GOT3 (cell line): ENCODE measurements at regions not wholly inside any gene's neighbourhood (a gene's known extent, or its start where the extent isn't known, plus 50 kb on each side); places are given as distances from the start of the nearest gene placed in this dataset.
A peak's percentile ranks its signal among the peaks of the same experiment; 100 is the strongest.

Source experiments
- DNase-seq: peaks from one replicate; lab custom pipeline; 2025; ENCODE audit warnings: mixed read lengths; lab: John Stamatoyannopoulos, UW

DNA sequence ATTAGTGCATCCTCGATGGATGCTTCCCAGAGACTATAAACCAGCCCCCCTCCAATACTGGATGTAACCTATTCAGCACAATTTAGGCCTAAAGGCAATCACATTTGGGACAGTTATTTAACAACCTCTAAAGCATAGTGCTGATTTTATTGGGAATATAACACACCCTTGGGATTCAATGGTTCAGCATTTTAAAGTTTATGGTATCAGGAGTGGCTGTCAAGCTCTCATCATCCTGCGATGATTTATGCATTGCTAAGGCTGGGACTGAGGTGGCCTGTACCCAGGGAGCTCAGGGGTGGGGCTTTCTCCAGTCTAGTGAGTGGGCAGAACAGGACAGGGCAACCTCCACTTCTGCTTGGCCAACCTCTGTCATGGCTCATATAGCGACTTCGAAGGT, 464.9 kb downstream of the INHBA start:
- no peak for DNase-seq

DNA sequence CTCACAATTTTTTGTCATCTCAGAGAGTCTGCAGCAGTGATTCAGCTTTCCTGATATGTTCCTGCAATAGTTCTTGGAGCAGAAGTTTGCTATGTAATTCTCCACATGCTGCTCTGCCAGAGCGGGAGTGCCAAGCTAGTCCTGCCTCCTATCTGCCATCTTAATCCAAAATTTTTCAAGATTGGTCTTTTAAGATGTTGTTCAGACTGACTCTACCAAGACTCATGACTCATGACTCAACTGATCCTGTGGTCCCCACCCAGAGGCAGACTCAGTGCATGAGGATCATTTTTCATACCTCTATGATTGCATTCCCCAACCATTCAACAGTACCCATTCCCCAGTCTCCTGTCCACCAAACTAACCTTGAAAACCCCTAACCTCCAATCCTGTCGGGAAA, 470.8 kb downstream of the INHBA start:
- no peak for DNase-seq

DNA sequence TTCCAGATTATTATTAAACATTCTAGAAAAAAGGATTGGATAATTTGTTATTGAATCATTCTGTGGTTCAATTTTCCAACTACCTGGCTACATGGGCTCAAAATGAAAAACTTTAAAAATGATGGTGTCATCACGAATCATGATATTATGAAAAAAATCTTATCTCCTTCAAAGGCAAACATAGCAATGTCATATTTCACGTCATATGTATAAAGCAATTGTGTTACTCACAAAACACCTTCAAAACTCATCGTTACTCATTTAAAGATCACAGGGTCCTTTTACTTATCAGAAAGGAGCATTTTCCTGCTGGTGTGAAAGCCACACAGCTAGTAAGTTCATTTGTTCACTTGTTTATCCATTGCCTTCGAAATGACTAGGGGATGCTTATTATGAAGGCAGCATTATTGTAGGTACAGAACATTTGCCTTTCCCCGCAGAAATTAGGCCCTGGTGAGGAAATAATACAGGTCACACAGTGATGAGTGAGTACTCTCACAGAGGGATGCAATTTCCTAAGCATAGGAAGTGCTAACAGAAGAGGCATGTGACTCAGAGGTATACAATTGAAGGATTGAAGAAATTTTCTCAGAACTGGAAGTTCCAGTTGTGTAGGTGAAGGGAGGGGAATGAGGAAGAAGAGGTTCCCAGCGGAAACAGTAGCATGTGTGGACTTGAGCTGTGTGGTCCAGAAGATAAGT, 478.7 kb downstream of the INHBA start:
- DNase-seq: no peak

DNA sequence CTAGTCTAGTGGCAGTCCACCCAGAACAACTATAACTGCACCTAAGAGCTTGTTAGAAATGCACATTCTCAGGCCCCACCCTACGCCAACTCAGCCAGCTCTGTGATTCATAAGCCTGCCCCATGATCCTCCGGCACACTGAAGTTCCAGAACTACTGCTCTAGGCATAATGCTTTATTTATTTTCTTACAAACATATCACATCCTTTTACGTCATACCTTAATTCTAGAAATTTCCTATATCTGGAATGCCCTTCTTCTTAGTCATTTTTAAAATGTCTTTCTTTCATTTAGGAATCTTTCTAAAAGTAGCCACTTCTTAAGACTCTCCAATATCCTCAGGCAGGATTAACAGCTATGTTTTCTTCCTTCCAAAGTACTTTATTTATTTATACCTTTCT, 480.1 kb downstream of the INHBA start:
- DNase-seq: no peak

DNA sequence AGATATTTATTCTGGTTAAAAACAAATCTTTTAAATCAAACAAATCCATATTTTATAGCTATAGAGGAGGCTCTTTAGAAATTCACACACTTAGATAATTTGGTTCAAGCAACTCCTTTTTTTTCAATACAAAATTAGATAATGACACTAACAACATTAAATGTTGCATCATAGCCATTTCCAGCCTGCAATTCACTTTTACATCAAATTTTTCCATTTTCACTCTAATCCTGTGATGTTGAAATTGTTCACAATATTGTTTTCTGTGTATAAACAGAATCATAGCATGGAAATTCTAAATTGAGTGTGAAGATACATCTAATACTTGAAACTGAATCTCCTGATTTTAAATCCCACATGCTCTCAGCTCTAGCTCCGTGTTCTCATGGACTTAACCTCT, 482.6 kb downstream of the INHBA start:
- no peak for DNase-seq

DNA sequence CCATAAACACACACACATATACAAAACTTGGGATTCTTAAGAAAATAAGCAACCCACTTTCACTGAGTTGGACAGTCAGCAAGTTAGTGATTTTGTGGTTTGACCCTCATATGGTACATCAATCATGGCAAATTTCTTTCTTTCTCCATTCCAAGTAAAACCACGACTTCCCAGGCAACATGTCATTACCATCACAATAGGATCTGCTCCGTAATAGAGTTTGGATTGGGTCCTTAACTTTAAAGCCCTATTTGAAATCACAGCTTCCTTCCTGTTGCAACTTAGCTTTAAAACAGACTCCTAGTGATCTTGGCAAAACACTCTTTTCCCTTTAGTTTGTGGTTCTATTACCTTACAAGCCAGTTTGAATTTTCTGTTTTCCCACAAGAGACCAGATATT, 483.6 kb downstream of the INHBA start:
- DNase-seq: no peak

DNA sequence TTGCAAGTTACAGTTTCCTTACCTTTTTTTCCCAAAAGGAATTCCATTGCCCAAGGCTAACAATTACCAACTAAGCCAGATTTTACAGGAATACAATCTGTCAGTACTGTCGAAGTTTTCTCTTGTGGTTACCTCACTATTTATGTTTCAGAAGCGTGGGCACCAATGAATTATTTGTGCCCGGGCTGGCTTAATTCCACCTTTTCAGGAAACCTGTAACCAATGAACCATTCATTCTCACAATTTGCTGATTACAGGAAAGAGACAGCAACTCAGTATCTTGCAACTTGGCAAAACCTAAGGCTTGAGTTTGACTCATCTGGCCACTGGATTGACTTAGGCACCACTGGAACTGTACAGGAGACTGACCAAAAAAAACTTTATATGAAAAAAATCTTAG, 485.6 kb downstream of the INHBA start:
- DNase-seq: no peak

DNA sequence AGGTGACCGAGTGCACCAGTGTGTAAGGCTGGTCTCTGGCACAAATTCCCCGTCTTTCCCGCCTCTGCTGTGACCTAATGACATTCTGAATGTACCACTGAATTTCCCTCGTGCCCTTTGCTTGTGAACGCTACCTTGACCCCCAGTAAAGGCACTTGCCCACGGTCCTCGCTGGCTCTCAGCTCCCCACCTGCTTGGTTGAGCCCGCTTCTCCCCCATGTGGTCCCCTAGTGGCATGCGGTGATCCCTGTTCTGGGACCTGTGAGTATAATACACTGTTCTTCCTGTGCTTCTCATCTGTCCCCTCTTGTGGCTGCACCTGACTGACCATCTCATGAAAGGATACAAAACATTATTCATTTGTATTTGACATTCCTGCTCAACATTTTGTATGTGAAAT, 495.7 kb downstream of the INHBA start:
- DNase-seq: no peak

DNA sequence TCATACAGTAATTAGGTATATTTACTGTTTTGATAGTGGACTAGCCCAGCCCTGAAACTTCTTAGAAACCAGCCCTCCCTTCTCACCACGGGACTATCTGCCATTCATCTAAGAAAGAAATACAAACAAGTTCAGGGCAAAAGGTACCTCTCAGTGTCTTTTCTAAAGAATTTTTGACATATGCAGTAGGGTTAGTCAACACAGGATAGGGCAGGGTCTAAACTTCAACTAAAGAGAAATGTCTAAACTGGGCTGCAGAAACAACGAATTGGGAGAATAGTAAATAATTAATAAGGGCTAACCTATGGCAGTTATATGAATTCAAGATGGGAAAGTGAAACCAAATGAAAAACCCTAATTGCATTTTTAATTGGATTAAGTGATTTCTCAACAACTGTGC, 496.6 kb downstream of the INHBA start:
- DNase-seq: no peak

DNA sequence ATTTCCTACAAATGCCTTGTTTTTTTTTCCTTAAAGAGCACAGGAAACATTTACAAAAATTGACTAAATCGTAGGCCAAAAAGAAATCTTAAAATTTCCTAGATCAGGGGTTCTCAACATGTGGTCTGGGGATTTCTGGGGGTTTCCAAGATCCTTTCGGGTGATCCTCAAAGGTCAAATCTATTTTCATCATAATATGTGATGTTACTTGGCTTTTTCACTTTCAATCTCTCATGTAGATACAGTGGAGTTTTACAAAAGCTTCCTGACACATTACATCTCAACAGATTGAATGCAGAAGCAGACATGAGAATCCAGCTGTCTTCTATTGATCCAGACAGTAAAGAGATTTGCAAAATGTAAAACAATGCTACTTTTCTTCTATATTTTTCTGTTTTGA, 497.3 kb downstream of the INHBA start:
- DNase-seq: no peak

DNA sequence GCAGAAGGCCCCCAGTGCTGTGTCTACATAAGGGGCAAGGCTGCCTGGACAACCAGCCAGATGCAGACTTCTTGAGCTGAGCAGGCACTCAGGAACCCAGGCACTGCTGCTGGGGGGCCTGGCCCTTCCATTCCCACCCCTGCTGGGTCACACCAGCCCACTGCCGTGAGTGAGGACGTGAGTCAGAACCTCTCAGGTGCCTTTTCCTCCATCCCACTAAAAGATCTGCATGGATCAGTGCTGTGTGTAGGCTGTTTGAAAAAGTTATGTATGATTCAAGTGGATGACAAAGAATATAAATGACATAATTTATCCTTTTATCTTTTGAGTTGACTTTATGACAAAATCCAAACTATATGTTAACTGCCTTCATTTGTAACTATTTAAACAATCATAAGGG, 499.3 kb downstream of the INHBA start:
- DNase-seq: no peak

DNA sequence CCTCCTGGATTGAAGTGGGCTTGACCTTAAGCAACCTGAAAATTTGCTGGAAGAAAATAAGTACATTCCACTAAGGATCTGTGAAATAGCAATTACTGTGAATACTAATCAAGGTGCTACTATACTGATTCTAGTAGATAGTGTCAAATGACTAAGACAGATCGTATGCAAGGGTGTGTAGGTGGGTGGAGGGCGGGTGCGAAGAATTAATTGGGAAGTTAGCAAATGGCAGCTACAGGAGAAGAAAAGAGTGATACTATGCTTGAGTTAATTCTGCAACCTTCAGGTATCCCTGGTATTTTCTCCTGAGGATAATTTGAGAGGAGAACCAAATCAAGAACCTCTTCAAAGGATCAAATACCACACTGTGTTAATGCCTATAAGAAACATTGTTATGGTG, 501.9 kb downstream of the INHBA start:
- DNase-seq: no peak

DNA sequence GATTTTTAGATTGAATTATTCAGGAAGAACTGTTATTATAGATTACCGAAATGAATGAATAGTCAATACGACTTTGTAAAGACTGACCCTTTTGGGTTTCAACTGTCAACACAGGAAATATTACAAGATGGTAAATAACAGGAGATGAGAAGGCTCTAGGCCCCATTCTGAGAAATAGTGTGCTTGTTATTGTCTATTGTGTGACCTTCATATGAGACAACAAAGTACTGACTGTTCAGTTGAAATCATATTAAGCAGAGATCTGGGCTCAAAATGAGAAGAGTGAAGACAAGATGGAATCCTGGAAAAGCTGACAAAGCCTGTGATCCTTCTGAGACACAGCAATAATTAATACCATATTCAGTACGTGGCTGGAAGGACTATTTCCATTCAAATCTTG, 503.8 kb downstream of the INHBA start:
- DNase-seq: no peak

DNA sequence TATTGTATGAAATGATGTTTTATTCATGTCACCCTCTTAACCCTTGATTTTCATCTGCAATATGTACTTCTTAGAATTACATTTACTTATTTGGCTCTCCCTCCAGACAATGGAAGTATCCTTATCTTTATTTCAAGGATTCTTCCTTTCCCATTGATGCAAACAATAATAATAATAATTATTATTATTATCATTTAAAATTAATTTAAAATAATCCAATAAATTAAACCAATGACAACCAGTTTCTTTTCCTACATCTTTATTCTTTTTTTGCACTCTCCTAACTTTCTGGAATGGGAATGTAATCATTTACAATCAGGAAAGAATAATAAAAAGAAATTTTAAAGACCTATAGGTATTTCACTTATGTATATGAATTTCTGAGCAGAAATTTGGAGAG, 504.4 kb downstream of the INHBA start:
- DNase-seq: no peak

DNA sequence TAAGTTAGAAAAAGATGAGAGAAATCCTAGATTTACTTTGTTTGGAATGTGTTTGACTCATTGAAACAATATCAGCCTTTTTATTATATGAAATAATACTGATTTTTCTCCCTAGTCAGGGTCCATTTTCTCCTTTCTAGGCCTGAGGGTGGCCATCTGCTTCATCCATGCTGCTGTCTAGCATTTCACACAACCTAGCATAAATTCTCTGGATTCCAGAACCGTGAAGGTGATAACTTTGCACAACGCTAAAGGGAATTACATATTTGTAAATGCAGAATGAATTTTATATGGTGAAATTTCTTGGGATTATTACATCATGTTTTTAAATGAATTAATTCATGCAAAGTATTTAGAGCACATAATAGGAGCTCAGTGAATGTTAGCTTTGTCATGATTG, 505.1 kb downstream of the INHBA start:
- DNase-seq: no peak

DNA sequence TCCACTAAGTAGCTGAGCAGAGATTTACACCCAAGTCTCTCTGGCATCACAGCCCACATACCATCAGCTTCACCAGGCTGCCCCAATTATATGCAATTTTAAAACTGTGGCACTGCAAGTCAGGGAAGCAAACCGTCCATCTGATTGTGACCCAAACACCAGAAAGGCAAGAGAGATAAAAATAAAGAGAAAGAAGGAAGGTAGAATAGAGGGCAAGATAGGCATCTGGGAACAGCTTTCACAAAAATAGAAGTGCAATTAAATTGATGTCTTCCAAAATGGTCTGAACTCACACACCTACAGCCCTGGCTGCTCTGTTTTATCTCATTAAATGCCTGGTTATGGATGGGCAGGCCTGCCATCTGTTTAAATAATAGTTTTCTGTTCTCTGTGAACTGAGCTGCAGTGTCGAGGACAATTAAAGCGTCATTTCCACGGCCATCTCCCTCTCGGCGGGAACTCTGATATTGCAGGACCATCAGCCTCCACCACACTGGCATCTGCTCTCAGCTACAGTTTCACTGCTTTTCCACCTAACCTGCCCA, 509.1 kb downstream of the INHBA start:
- no peak for DNase-seq

DNA sequence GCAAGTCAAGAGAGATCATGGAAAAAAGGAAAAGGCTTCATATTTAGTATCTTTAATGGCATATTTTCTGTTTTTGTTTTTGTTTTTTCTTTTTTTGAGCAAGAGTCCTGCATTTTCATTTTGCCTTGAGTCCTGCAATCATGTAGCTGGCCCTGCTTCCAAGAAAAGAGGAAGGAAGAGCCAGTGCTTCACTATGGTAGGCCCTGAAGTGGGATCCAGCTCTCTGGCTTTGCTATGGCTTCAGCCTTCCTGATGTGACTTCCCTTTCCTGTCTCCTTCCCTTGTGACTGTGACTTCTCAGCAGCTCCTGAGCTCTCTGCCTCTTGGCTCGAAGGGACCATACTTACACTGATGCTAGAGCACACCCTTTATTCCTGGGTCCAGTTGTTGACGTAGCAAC, 512.3 kb downstream of the INHBA start:
- no peak for DNase-seq

DNA sequence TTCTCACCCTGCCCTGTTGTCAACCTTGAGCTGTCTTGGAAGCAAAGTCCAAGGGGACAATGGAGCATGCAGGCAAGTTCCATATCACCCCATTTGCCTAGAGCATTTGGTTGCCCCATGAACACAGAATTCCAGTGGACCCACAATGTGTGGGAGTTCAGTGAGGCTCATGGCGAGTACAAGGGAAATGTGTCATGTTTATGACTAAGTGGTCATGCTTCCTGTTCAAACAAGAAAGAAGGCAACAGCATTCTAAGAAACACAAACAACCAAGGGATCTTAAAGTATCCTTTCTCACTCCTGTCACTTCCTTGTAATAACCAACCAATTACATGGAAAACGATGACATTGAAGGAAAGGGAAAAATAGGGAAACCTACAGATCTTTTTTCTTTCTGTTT, 513.0 kb downstream of the INHBA start:
- peak; percentile 3 for DNase-seq

DNA sequence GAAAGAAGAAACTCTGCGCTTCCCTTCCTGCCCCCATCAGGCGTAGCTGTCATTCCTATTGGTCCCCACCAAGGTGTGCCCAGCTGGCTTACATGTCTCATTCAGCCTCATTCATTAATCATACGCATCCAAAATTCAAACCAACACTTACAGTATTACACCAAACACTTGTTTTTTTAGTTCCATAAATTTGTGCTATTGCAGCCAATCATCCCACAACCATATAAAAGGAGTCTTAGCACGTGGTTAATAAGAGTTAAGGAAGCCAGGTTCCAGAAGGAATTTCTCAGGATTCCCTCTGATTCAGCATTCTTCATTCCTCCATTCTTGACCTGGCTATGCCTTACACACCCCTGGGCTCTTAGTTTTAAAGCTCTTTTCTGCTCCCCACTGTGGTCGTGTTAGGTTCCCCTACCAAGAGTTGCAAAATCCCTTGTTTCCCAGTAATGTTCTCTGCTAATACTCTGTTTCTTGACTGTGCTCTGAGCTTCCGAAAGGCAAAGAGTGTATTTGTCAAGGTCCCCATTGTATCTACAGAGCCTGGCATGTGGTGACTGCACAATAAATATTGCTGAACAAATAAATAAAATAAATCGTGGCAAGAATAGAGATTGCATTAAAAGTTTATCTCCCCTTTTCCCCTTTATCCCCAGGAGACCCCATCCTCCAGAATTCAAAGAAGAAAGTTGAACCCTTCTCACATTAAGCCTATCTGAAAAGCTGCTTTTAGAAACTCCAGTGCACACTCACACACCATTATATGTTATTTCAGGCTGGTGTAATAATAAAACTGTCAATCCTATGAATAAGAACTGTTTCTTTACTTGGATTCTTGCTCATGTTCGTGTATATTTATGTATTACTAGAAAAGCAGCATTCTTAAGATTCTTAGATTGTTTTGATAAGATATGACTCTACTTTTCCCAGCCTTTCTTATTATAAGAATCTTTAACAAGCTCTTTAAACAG, 514.4 kb downstream of the INHBA start:
- no peak for DNase-seq

DNA sequence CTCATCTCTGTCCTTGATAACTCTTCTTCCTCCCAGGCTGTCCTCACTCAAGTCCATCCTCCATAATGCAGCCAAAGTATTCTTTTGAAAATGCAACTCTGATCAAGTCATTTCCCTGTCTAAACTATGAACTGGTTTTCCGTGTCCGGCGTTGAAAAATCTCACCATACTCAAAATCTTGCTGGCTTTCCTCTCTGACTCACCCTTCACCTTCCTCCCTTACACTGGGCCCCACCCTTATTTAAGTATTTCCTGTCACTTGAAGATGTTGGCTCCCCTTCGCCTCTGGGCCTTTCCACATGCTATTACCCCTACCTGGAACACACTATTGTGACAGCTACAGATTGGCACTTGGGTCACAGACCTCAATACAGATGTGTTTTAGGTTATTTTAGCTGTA, 515.6 kb downstream of the INHBA start:
- DNase-seq: no peak

DNA sequence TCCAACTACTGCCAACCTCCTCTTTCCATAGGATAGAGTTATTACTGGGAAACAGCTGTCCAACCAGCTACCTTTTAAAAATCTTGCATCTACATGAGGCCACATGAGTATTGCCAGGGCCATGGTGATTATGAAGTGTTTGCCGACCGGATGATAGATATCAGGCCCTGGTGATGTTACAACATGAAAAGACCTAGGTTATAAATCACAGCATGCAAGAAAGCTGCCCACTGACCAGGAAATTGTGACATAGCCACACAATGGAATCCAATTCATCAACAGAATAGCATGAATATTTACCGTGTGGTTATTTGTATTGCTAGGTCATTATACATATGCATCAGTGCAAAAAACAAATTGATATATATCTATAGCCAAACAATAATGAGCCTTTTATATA, 517.0 kb downstream of the INHBA start:
- DNase-seq: no peak

DNA sequence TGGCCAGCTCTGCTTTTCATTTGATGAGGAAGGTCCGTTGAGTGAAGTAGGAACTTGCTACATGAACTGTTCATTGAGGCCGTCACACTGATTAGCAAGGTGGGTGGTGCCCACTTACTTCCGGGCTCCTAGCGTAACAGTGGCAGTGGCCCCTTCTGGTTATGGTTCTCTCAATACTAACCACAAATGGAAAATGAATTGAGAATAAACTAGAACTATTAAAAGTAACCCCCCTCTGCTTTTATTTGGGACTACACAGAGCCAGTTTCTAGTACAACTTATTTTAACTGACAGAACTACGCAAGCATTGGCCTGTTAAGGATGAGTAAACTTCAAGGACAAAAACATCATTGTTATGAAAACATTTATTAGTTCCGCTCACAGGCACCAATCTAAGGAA, 519.1 kb downstream of the INHBA start:
- DNase-seq: no peak

DNA sequence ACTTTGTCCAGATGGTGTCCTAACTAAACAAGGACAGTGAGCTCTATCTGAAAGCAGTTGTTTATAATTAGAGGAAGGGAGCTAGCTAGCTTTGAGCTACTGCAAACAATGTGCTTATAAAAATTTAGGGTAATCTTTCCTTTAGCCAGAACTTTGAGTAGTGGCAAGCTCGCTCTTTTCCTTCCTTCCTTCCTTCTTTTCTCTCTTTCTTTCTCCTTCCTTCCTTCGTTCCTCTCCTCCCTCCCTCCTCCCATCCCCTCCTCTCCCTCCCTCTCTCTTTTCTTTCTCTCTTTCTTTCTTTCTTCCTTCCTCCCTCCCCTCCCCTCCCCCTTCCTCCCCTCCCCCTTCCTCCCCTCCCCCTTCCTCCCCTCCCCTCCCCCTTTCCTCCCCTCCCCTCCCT, 520.1 kb downstream of the INHBA start:
- DNase-seq: no peak
